Medulla oblongata (tissue), 1 donor: ENCODE measurements at regions not wholly inside any gene's neighbourhood (a gene's known extent, or its start where the extent isn't known, plus 50 kb on each side); places are given as distances from the start of the nearest gene placed in this dataset.
"Not testable (repeated sequence)": the region's sequence is repeated elsewhere in the genome, so short reads cannot be mapped to it uniquely, and the experiment has no call there.

Experiments
- DNase-seq: peaks from one replicate; pipeline ENCODE4 v3.0.0-alpha.2; 2015; ENCODE audit errors: extremely low spot score

DNA sequence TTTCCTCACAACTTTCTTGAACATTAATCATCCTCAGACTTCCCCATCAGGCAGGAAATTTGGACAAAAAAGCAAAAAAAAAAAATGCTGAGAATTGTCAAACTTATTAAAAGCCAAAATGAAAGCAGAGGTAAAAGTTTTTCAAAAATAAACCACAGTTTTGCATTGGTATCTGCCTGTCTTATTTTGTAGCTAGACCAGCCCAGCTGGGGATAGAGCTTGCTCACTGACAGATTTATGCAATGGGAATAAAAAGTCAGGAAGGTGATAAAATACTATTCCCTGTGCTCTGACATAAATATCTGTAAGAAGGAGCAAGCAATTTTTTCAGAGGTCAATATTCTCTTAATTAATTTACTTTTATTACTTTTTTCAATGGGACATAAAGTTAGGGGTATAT, 1006.7 kb upstream of the ALCAM start:
- DNase-seq, result no peak

DNA sequence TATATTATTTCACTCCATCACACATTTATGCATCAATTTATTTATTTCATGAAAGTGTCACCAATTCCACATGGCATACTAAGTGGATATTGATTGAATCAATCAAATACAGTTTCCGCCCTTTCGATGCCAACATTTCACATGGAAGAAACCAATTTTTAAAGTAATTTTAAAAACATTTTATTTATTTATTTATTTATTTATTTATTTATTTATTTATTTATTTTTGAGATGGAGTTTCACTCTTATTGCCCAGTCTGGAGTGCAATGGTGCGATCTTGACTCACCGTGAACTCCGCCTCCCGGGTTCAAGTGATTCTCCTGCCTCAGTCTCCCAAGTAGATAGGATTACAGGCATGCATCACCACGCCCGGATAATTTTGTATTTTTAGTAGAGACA, 1005.0 kb upstream of the ALCAM start:
- not testable (repeated sequence) for DNase-seq

DNA sequence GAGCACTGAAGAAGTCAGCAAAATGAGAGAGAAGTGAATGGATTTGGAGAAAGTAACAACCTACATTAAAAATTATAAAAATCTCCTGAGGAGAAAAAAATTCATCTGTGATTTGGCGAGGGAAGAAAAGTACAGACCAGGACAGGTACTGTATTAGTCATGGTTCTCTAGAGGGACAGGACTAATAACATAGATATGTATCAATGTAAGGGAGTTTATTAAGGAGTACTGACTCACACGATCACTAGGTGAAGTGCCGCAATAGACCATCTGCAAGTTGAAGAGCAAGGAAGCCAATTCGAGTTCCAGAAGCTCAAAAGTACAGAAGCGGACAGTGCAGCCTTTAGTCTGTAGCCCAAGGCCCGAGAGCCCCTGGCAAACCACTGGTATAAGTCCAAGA, 1004.4 kb upstream of the ALCAM start:
- DNase-seq, result no peak

DNA sequence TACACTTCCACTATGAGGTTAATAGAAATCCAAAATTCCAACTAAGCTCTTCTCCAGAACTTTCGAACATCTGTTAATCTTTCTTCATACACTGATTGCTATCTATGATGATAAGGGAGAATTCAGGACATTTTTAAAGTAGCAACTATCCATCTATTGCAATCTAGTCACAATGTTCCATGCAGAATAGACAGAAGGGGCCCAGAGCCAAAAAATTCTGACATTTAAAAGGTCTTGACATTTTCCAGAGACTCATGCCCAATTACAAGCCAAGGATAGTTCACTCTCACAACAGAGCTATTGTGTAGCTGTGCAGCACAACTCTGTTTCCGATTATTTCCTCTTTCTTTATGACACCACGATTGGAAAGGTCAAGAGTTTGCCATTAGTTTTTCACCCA, 999.7 kb upstream of the ALCAM start:
- DNase-seq, result no peak

DNA sequence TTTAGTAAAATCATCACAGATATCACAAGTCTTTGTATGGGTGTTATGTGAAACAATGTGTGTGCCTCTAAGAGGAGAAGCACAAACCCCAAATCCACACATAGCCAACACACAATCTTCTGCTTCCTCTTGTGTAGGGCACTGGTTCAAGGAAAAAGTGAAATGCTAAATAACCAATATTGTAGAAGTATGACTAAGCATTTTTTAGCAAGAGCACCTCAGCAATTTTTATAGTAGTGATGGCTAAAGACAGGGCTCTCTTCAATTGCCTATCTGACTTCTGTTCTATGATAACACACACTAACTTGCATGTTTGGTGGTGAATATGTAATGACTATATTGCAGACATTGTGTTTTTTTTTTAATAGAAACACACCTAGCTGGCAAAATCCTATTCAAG, 997.9 kb upstream of the ALCAM start:
- no peak for DNase-seq

DNA sequence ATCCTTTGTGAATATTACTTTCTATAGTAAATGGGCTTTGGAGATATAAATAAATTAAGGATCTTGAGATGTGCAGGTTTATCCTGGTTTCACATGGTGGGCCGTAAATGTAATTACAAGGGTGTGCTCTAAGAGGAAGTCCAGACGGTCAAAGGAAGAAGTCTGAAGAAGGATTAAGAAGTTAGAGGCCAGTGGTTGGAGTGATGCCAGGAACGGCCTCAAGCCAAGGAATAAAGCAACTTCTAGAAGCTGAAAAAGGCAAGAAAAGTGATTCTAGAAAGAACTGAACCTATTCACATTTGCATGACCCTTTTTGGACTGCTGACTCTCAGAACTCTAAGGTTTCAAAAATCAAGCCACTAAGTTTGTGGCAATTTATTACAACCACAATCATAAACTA, 981.3 kb upstream of the ALCAM start:
- peak; percentile 72 for DNase-seq

DNA sequence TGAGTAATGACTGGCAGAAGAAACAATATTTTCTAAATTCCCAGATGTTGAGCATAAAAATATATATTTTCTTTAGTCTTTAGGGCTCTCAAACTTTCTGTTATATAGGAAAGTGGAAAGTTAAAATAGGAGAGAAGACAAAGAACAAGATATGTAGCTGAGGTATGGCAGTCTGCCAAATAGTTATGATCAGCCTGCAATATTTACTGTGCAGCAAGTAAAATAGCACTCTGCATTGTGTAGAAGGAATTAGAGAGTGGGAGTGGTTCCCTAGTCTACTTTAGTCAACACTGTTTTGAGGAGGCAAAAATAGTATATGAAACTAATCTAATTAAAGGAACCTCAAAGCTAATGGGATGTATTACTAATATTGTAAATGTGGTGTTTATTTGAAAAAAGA, 978.1 kb upstream of the ALCAM start:
- no peak for DNase-seq

DNA sequence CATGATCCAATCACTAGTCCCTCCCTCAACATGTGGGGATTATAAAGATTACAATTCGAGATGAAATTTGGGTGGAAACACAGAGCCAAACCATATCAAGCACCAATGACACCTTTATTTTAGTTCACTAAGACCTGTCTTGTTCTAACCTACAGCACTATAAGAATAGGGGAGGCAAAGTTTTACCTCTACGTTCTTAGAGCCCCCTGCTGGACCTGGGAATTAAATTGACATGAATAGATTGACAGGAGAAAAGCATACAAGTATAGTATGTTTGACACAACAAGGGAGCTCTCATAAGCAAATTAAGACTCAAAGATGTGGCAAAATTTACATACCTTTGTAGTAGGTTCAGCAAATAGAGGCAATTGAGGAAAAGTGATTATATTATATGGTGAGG, 974.4 kb upstream of the ALCAM start:
- DNase-seq, result no peak

DNA sequence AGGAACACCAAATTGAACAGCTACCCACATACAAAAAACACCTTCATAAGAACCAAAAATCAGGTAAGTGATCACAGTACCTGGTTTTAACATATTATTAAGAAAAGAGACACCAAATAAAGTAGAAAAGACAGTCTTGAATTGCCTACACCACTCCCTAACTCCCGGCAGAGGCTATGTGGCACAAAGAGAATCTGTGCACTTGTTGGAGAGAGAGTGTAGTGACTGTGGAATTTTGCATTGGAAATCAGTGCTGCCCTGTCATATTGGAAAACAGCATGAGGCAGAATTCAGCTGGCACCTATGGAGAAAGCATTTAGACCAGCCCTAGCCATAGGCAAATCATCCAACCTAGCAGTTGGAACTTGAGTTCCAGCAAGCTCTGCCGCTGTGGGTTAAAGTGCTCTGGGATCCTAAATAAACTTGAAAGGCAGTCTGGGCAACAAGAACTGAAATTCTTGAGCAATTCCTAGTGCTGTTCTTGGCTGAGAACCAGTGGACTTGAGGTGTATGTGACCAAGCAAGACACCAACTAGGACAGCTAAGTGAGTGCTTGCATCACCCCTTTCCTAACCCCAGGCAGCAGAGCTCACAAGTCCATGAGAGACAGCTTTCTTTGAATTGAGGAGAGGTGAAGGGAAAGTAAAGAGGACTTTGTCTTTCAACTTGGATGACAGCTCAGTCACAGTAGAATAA, 969.6 kb upstream of the ALCAM start:
- peak; percentile 44 for DNase-seq

DNA sequence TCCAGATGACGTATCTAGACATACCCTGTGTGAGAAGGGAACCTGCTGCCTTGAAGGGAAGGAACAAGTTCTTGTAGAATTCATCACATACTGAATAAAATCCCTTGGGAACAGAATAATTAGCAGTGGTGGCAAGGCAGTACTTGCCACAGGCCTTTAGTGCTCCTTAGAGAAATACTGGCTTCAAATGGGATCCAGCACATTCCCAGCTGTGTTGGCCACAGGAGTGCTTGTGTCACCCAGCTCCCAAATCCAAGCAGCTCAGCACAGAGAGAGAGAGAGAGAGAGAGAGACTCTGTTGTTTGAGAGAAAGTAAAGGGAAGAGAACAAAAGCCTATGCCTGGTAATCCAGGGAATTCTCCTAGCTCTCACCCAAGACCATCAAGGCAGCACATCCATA, 969.0 kb upstream of the ALCAM start:
- DNase-seq, result no peak

DNA sequence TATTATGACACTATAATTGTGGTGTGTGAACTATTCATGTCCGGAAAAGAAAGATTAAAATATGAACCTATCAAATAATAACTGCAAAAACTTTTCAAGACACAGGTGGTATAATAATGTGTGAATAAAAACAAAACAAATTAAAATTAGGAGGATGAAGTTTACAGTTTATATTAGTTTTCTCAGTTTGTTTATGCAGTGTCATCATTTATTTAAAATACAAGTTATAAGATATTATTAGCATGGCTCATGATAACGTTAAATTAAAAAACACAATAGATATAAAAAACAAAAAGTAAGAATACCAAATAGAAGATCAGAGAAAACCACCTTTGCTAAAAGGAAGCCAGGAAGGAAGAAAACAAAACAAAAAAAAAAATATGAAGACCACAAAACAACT, 963.8 kb upstream of the ALCAM start:
- no peak for DNase-seq

DNA sequence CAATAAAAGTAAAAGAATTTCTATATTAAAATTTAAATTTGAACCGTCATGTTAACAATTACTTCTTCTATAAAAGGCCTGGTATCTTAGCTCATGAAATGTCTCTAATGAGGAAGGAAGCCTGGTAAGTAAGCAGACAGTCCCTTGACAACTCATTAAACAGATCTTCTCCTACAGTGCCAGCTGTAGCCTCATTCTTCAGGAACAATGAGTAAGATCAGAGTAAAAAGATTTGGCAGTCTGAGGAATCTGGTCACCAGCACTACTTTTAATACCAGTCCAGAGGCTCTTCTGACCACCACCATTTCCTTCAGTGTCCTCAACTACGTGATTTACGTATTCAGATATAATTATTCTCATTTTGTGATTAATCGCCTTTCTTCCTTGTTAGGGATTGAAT, 955.0 kb upstream of the ALCAM start:
- DNase-seq, result no peak

DNA sequence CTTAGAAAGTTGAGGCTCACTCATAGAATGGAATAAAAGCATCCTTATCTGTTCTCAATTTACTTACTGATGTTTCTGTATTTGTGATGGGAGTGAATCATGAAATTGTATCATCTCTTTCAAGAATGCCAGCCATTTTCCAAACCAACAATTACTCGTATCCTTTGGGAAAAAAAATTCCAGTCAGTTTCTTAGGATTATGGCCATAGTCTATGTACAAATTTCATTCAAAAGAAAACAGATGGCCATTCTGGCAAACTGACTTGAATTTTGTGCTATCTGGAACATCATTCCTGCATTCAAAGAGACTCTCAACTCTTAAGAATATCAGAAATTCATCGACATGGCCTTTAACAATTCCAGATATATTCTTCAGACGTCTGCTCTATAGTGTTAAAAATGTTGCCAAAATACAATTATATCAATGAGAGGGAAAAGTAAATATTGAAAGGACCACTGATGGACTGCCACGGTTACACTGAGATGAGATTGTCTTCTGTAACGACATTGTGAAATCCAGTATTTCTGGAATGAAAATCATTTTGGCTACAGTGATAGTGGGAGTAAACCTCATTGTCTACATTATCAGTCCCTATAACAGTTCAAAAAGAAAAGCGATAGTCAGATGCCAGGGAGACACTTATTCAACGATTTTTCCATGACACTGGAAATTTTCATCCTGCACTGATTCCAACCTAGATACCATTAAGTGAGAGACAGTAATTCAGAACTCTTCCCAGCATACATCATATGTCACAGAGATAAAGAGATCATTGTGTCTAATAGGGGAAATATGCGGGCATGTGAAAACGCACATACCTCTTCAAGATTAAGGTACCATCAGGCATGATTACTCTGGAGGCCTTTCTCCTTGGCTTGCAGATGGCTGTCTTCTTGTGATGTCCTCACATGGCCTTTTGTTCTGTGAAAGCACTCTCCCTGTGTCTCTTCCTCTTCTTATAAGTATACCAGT, 953.8 kb upstream of the ALCAM start:
- DNase-seq, result no peak

DNA sequence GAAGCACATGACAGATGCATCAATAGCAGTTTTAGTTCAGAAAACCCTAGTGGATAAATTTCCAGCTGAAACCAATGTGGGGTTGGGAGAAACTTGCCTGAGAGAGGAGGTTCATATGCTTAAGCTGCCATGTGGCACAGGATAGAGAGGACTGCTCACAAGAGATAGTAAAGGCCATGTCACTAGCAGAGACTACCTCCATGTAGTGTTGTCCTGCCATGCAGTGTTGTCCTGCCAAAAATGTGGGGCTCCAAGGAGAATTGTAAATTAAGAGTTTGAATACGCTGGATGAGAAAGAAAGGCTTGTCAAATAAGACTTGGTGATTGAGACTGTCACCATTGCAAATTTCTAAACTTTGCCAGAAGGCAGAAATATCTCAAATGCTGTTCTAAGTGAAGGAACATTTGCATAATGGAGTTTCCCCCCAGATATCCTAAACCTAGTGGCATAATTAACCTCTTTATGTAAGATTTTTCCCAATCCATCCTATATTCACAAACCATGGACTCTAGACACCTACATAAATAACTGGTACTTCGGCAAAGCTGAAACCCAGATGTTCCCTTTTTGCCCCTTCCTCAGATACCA, 938.3 kb upstream of the ALCAM start:
- no peak for DNase-seq

DNA sequence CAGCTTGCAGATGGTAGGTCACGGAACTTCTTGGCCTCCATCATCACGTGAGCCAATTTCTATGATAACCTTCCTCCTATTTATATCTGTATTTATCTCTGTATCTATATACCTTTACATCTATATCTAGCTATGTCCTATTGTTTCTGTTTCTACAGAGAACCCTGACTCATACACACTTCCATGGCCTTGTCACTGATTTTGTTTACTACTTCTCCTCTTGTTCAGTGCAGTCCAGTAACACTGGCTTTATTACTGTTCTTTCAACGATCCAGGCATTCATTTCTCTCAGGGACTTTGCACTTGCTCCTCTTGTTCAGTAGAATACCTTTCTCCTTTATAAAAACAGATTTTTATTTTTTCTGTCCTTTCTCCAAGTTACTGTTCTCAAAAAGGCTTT, 937.0 kb upstream of the ALCAM start:
- DNase-seq, result no peak

DNA sequence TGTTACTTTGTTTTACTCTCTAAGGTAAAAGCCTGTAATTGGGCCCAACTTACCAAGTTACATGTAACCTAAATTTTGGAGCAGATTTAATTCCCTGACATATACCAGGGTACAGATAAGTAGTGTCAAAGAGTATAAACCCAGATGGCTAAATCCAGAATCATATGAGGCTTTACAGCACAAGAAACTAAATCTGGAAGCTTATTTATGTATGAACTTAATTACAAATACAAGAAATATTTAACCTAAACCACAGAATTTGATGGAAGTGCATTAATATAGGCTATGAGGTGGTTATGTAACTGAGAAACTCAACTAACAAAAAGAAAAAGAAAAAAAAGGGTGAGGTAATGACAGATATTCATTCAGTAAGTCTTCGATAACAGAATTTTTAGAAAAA, 930.2 kb upstream of the ALCAM start:
- DNase-seq, result no peak

DNA sequence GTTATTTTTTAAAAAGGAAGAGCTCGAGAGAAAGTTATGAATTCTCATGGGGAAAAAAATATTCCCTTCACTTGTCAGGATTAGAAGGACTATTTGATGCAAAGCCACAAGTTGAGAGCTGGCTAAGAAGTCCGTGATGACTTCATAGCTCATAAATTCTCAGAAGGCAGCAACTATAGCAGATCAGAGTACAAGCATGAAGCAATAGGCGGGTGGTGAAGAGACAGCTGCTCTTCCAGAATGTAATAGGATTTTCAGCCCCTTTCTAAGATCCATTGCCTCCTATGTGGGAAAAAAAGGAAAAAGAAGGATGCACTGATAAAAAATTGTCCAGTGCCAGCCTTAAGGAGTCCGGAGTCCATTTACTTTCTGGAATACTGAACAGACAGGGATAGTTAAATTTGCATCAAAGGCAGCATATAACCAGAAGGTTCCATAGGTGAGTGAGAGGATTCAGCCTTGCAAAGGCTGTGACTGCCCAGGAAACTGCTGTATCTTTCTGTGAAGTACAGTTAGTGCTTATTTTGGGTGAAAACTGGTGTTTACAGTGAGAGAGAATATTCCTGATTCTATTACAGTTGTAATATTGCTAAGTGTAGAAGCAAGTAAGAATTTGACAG, 929.5 kb upstream of the ALCAM start:
- peak; percentile 69 for DNase-seq

DNA sequence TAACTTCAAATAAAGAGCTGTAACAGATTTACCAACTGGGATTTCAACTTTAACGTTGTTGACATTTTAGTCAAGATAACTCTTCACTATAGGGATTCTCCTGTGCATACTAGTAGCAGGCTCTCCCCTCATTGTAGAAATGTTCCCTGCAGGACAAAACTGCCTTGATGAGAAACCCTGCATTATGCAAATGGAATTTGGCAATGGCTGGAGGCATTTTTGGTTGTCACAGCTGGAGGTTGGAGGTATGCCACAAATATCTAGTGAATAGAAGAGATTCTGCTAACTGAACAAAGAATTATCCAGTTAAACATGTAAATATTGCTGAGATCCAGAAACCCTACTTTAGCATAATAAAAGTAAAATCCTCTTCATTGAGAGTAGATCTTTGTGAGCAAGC, 928.8 kb upstream of the ALCAM start:
- peak; percentile 84 for DNase-seq

DNA sequence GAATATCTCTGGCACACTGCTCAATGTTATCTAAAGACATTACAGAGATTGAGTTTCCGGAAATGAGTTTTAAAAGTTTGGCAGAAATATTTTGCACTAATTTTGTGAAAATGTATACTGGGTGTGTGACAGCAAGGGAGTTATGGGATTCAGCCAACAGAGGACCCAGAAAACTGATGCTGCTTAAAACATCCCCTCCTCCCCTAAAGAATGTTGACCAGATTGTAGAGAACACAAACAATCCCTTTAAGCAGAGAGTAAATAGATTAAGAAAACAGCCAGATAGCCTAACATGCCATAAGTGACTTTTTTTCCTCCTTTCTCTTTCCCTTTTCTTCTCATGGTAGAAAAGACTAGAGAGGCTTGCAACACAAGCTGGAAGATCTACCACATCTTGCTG, 928.0 kb upstream of the ALCAM start:
- DNase-seq, result no peak

DNA sequence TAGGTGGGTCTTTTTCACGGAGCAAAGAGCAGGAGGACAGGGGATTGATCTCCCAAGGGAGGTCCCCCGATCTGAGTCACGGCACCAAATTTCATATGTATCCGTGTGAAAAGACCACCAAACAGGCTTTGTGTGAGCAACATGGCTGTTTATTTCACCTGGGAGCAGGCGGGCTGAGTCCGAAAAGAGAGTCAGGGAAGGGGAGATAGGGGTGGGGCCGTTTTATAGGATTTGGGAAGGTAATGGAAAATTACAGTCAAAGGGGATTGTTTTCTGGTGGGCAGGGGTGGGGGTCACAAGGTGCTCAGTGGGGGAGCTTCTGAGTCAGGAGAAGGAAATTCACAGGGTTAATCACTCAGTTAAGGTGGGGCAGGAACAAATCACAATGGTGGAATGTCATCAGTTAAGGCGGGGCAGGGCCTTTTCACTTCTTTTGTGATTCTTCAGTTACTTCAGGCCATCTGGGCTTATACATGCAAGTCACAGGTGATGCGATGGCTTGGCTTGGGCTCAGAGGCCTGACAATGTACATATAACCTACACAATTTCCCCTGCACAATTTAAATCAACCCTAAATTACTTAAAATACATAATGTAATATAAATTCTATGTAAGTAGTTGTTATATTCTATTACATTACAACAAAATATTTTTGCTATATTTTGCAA, 921.3 kb upstream of the ALCAM start:
- not testable (repeated sequence) for DNase-seq

DNA sequence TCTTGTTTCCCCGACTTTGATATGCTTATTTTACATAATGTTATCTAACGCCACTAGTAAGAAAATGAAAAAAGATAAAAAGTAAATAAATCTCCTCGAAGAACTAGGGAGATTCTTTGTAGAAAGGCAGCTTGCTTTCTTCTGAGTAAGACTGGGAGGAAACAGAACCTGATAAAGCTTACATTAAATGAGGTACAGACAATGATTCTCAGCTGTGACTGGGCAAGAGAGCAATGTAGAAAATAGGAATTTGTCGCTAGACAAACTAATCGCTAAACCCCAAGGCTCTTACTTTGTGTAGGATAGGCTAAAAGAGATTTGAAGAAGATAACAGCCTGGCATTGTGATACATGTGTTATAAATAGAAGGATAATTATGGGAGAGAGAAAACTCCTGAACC, 919.0 kb upstream of the ALCAM start:
- no peak for DNase-seq

DNA sequence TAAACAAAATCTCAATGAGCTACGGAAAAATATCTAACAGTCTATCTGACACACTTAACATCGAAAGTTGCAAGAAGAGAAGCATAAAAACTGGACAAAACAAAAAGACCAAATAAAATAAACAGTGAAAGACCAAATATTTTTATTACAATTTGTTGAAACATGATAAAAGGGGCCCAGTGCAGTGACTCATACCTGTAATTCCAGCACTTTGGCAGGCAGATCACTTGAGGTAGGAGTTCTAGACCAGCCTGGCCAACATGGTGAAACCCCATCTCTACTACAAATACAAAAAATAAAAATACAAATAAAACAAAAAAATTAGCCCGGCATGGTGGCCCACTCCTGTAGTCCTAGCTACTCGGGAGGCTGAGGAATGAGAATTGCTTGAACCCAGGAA, 914.0 kb upstream of the ALCAM start:
- DNase-seq, result no peak
